B cell (primary cell): ENCODE measurements at regions not wholly inside any gene's neighbourhood (a gene's known extent, or its start where the extent isn't known, plus 50 kb on each side); places are given as distances from the start of the nearest gene placed in this dataset.

Experiments
- ATAC-seq: fragments of 200-7000 bp; cut with Tn5 transposase; one replicate; pipeline ENCODE4 v1.10.0; 2021; ENCODE audit warnings: low read depth, mild to moderate bottlenecking, moderate number of reproducible peaks, moderate library complexity
- CTCF ChIA-PET: fragments of 350-600 bp; sonication (Branson Sonifier 250); formaldehyde crosslinking; loops from one replicate; lab custom pipeline; 2021; ENCODE audit warnings: antibody characterized with exemption, inconsistent platforms; lab: Charles Lee
- POLR2A ChIA-PET: fragments of 350-600 bp; sonication (Branson Sonifier 250); formaldehyde crosslinking; loops from one replicate; lab custom pipeline; 2021; ENCODE audit warnings: antibody characterized with exemption; lab: Charles Lee
- DNase-seq: peaks from one replicate; pipeline ENCODE4 v3.0.0; 2013
- H2AFZ ChIP-seq: 2 replicates; pipeline ENCODE4 v1.6.1; 2012; ENCODE audit warnings: mild to moderate bottlenecking, low read depth, low read length; ENCODE audit not compliant: insufficient read depth, poor library complexity, severe bottlenecking
- H3K27ac ChIP-seq, 2 donors: 1 replicate in 1 of 2; 2 replicates in 1 of 2; pipeline ENCODE4 v1.5.1; 2012 to 2013; ENCODE audit warnings: low read length in 2 of 2, mild to moderate bottlenecking in 2 of 2, moderate library complexity in 1 of 2
- H3K27me3 ChIP-seq, 4 experiments: fragments of 200-600 bp in 1 of 4; sonication (generic) in 1 of 4; replicated peaks in 1 of 4; 1 replicate in 2 of 4; 2 replicates in 2 of 4; pipeline versions ENCODE4 v1.6.1 to v1.7.0; 2013 to 2016; ENCODE audit warnings: low read length in 3 of 4, mild to moderate bottlenecking in 2 of 4, mixed read lengths in 1 of 4, moderate library complexity in 1 of 4; ENCODE audit not compliant: insufficient read depth in 4 of 4, control insufficient read depth in 3 of 4; ENCODE audit errors: control extremely low read depth in 1 of 4
- H3K36me3 ChIP-seq, 2 experiments: replicated peaks in 1 of 2; 1 replicate in 1 of 2; 2 replicates in 1 of 2; pipeline versions ENCODE4 v1.6.1 to v1.7.1; 2013; ENCODE audit warnings: low read length in 1 of 2; ENCODE audit not compliant: insufficient read depth in 2 of 2, control insufficient read depth in 1 of 2; ENCODE audit errors: control extremely low read depth in 1 of 2, extremely low read depth in 1 of 2
- H3K4me1 ChIP-seq, 2 donors: fragments of 200-600 bp in 1 of 2; sonication (generic) in 1 of 2; 1 replicate in 1 of 2; 2 replicates in 1 of 2; pipeline versions ENCODE4 v1.5.1 to v1.6.1; 2013 to 2017; ENCODE audit warnings: low read length in 2 of 2; ENCODE audit not compliant: control insufficient read depth in 2 of 2, insufficient read depth in 2 of 2
- H3K4me2 ChIP-seq: replicated peaks from 2 replicates; pipeline ENCODE3; 2012; ENCODE audit warnings: mild to moderate bottlenecking, low read depth, low read length; ENCODE audit not compliant: poor library complexity, severe bottlenecking
- H3K4me3 ChIP-seq, 5 experiments: fragments of 200-600 bp in 1 of 5; sonication (generic) in 1 of 5; 1 replicate in 3 of 5; 2 replicates in 2 of 5; pipeline versions ENCODE4 v1.5.1 to v1.7.0; 2011 to 2016; ENCODE audit warnings: low read length in 4 of 5, mild to moderate bottlenecking in 4 of 5, low read depth in 2 of 5, control low read depth in 1 of 5, moderate library complexity in 1 of 5; ENCODE audit not compliant: insufficient read depth in 1 of 5; ENCODE audit errors: control extremely low read depth in 1 of 5, extremely low read depth in 1 of 5
- H3K79me2 ChIP-seq: fragments of 200-600 bp; sonication (generic); one replicate; pipeline ENCODE4 v1.6.0; 2016; ENCODE audit warnings: low read length; ENCODE audit not compliant: control insufficient read depth, insufficient read depth
- H3K9ac ChIP-seq: fragments of 200-600 bp; sonication (generic); 2 replicates; pipeline ENCODE4 v1.6.1; 2017; ENCODE audit warnings: mild to moderate bottlenecking, low read length, moderate library complexity
- H3K9me3 ChIP-seq, 3 donors: one replicate each; pipeline versions ENCODE4 v1.6.1 to v1.7.1; 2013; ENCODE audit warnings: low read length in 2 of 3; ENCODE audit not compliant: control insufficient read depth in 2 of 3, insufficient read depth in 1 of 3; ENCODE audit errors: control extremely low read depth in 1 of 3
- H4K20me1 ChIP-seq: 2 replicates; pipeline ENCODE4 v1.6.0; 2012; ENCODE audit warnings: mild to moderate bottlenecking, low read length; ENCODE audit not compliant: insufficient read depth, control insufficient read depth, poor library complexity, severe bottlenecking
- H3K27ac Mint-ChIP-seq: one replicate; pipeline ENCODE4 v1.8.0; 2021; ENCODE audit warnings: mixed read lengths
- H3K27me3 Mint-ChIP-seq: one replicate; pipeline ENCODE4 v1.8.0; 2021; ENCODE audit warnings: mixed read lengths
- H3K4me1 Mint-ChIP-seq: one replicate; pipeline ENCODE4 v1.8.0; 2021; ENCODE audit warnings: mixed read lengths
- H3K4me3 Mint-ChIP-seq: one replicate; pipeline ENCODE4 v1.8.0; 2021; ENCODE audit warnings: mixed read lengths
- H3K9me3 Mint-ChIP-seq: one replicate; pipeline ENCODE4 v1.8.0; 2022; ENCODE audit warnings: mixed read lengths; ENCODE audit not compliant: insufficient read depth
- EZH2 ChIP-seq: IDR thresholded peaks from 2 replicates; pipeline ENCODE4 v1.6.1; 2012; ENCODE audit warnings: borderline replicate concordance, low read depth, mild to moderate bottlenecking, moderate library complexity, low read length; ENCODE audit not compliant: insufficient read depth, poor library complexity, severe bottlenecking
- WGBS: methylation state at CpG from one replicate; pipeline ENCODE4 v1.1.5; 2013; ENCODE audit warnings: missing lambda C conversion rate; ENCODE audit not compliant: insufficient coverage; 5-methylcytosine and 5-hydroxymethylcytosine counted together
- intact Hi-C: fragments of 100-400 bp; cut with micrococcal nuclease; formaldehyde crosslinking; loops from one replicate; pipeline ENCODE4 v1.10.0; 2022
- TF ChIP-seq, protein P1 (sequence below): fragments of 200-600 bp; IDR thresholded peaks from one replicate; pipeline ENCODE4 v1.8.0; 2022; ENCODE audit warnings: antibody characterized with exemption, mild to moderate bottlenecking

DNA sequence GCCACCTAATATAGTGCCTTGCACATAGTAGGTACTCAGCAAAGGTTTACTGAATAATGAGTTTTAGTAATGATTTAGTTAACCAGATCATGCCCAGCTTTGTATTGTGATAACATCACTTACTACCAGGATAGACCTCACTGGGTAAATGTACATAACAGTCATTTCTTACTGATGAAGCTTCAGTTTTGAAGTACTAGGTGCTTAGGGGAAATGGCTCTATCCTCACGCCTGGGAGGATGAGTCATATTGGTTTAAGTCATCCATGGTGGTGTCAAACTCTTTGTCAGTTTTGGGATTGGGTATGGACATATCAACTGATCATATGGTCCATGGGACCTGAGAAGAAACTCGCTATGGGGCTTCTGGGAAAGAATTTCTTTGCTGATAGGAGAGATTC, 90.6 kb upstream of the USP24 start:
- DNase-seq (no peak), ATAC-seq (no peak)
- Histone ChIP-seq H2AFZ (no peak overlapping the region), H3K4me1 (no peaks in the 10 kb centered on the region), H4K20me1 (no peaks in the 10 kb centered on the region), H3K9ac (no peak overlapping the region), H3K4me3 (no peak overlapping the region), H3K4me2 (no peak overlapping the region), H3K36me3 (no peaks in the 10 kb centered on the region), H3K79me2 (no peaks in the 10 kb centered on the region), H3K27ac (no peak overlapping the region), H3K27me3 (peaks cover 0 to 11% (median 0%) of the 10 kb centered on the region in 4 experiments), H3K9me3 (no peaks in the 10 kb centered on the region)
- ChIA-PET CTCF (interaction anchor here (0.6 kb wide), 1 partner anchor 1165 kb away, joined by 3 read pairs; no protein-coding TSS in a partner anchor), POLR2A (no interaction called here)
- TF ChIP-seq, protein P1, sequence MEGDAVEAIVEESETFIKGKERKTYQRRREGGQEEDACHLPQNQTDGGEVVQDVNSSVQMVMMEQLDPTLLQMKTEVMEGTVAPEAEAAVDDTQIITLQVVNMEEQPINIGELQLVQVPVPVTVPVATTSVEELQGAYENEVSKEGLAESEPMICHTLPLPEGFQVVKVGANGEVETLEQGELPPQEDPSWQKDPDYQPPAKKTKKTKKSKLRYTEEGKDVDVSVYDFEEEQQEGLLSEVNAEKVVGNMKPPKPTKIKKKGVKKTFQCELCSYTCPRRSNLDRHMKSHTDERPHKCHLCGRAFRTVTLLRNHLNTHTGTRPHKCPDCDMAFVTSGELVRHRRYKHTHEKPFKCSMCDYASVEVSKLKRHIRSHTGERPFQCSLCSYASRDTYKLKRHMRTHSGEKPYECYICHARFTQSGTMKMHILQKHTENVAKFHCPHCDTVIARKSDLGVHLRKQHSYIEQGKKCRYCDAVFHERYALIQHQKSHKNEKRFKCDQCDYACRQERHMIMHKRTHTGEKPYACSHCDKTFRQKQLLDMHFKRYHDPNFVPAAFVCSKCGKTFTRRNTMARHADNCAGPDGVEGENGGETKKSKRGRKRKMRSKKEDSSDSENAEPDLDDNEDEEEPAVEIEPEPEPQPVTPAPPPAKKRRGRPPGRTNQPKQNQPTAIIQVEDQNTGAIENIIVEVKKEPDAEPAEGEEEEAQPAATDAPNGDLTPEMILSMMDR: no peak
- TF ChIP-seq EZH2: no peak
- Mint-ChIP-seq H3K4me1 (no peaks in the 10 kb centered on the region), H3K27ac (no peak overlapping the region), H3K27me3 (peaks cover 25% of the 10 kb centered on the region), H3K9me3 (peaks cover 2% of the 10 kb centered on the region), H3K4me3 (no peak overlapping the region)
- intact Hi-C loops: no loop called here
- 56% methylated on average over 2 of the region's 2 CpGs for WGBS

DNA sequence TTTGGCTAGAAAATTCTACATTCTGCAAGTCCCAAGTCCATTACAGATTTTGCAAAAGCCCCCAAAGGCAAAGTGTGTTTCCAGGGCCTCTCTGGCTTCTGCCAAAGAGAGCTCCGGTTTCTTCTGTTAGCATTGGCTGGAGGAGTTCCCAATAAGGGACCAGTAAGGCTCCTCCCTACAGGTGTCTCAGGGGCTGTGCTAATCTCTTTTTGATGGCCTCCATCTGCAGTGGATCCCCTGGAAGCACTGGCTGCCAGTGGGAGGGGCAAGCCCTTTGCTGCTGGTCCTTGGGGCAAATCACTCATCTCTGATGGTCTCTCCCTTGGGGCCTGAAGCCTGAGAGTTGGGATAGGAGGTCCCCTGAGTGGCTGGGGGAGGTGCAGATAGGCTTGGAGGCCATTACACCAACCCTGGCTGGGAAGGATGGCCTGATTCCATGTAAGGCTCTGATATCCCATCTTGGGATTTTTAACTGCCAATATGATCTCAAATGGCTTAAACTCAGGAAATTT, 89.1 kb upstream of the USP24 start:
- no peaks in the 10 kb centered on the region for H4K20me1 ChIP-seq
- H3K79me2 ChIP-seq: no peaks in the 10 kb centered on the region
- ATAC-seq (no peak), DNase-seq (no peak)
- H2AFZ ChIP-seq: no peak overlapping the region
- WGBS: 78% methylated on average over 1 of the region's 1 CpG
- H3K4me2 ChIP-seq: no peak overlapping the region
- H3K4me3 Mint-ChIP-seq: no peak overlapping the region
- TF ChIP-seq, protein P1: no peak
- TF ChIP-seq EZH2: no peak
- H3K27ac Mint-ChIP-seq: no peak overlapping the region
- H3K9me3 Mint-ChIP-seq: peaks cover 2% of the 10 kb centered on the region
- H3K27ac ChIP-seq: no peak overlapping the region
- H3K27me3 ChIP-seq: peaks cover 0 to 11% (median 0%) of the 10 kb centered on the region in 4 experiments
- ChIA-PET CTCF (interaction anchor here (1.2 kb wide), 1 partner anchor 27 kb away, joined by 3 read pairs; no protein-coding TSS in a partner anchor), POLR2A (no interaction called here)
- H3K9ac ChIP-seq: no peak overlapping the region
- peaks cover 25% of the 10 kb centered on the region for H3K27me3 Mint-ChIP-seq
- H3K4me1 Mint-ChIP-seq: no peaks in the 10 kb centered on the region
- H3K9me3 ChIP-seq: no peaks in the 10 kb centered on the region
- H3K4me1 ChIP-seq: no peaks in the 10 kb centered on the region
- intact Hi-C loops: no loop called here
- H3K4me3 ChIP-seq: no peak overlapping the region
- H3K36me3 ChIP-seq: no peaks in the 10 kb centered on the region
